LNCAP (cell line): ENCODE measurements at regions not wholly inside any gene's neighbourhood (a gene's known extent, or its start where the extent isn't known, plus 50 kb on each side); places are given as distances from the start of the nearest gene placed in this dataset.

Experiments used
- TF ChIP-seq, protein P1 (sequence below): fragments of 450-650 bp; IDR thresholded peaks from 2 replicates; pipeline ENCODE4 v1.5.1; 2017; ENCODE audit warnings: mild to moderate bottlenecking

GRCh38 chr6:14066782-14067406, 50.7 kb upstream of the CD83 start:
- TF ChIP-seq, protein P1, sequence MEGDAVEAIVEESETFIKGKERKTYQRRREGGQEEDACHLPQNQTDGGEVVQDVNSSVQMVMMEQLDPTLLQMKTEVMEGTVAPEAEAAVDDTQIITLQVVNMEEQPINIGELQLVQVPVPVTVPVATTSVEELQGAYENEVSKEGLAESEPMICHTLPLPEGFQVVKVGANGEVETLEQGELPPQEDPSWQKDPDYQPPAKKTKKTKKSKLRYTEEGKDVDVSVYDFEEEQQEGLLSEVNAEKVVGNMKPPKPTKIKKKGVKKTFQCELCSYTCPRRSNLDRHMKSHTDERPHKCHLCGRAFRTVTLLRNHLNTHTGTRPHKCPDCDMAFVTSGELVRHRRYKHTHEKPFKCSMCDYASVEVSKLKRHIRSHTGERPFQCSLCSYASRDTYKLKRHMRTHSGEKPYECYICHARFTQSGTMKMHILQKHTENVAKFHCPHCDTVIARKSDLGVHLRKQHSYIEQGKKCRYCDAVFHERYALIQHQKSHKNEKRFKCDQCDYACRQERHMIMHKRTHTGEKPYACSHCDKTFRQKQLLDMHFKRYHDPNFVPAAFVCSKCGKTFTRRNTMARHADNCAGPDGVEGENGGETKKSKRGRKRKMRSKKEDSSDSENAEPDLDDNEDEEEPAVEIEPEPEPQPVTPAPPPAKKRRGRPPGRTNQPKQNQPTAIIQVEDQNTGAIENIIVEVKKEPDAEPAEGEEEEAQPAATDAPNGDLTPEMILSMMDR: peak; percentile 55

GRCh38 chr6:14067656-14068055, 49.9 kb upstream of the CD83 start:
- TF ChIP-seq, protein P1: no peak
